HG03066 (cell line): ENCODE measurements at regions not wholly inside any gene's neighbourhood (a gene's known extent, or its start where the extent isn't known, plus 50 kb on each side); places are given as distances from the start of the nearest gene placed in this dataset.
"Not testable (repeated sequence)": the region's sequence is repeated elsewhere in the genome, so short reads cannot be mapped to it uniquely, and the experiment has no call there.

ENCODE experiments used
- ATAC-seq: cut with Tn5 transposase; IDR thresholded peaks from one replicate; pipeline ENCODE4 v1.9.1; 2021; ENCODE audit warnings: low read depth; ENCODE audit not compliant: unreplicated experiment

DNA sequence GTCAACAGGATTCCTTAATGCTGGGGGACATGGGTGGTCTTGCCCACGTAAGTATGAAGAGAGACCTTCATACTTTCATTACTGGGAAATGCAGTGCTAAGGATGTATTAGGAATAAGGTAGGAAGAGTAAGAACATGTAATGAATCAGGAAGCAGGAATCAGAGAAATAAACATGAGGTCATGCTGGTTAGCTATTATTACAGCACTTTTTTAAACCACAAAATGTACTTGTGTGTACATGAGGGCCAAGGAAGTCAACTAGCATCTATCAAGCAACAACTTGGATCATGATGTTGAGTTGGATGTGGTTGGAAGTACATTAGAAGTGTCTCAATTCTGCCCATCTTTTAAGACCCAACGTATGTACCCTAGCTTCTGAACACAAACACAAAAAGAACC, 63.5 kb upstream of the E2F3 start:
- no peak for ATAC-seq

DNA sequence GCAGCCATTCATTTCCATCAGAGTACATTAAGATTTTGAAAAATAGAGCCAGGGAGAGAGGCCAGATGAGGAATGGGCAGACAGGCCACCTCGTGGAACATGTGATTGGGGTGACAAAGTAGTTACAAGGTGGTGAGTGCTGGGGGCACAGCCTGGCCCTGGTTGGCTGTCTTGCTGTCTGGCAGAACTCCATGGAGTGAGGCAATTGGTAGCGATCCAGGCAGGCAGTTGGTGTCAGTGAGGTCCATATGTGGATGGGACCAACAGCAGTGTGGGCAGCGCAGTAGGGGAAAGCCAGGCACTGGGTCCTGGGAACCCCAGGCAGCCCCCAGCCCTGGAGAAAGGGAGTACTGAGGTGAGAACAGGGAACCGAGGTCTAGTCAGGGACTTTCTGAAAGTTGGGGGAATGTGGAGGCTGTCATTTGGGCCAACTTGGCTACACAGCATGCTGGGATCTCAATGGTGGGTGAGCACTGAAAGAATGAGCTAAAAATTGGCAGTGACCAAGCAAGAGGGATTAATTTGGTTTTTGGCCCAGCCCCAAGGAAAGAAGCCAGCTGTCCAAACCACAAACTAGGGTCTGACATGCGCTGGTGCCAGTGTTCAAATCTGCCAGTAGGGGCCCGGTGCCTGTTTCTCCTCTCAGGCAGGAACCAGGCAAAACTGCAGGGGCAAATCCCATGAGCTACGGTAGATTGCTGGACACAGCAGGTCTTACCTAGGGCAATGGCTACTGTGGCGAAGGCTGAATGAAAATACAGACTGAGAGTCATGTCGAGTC, 61.4 kb upstream of the E2F3 start:
- no peak for ATAC-seq

DNA sequence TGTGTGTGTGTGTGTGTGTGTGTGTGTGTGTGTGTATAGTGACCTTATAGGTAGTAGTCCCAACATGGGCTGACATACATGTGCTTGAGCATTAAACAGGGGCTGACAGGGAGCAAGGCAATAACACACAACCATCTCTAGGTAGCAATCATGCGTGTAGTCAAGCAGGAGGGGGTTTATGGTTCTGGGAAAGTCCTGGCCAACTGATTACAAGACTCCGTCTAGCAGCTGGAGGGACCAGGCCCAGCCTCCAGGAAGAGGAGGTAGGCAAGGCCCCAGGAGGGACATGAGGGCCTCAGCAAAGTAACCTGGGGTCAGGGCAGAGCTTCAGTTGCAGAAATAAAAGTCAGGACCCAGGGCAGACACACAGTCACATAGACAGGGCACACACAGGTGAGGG, 60.6 kb upstream of the E2F3 start:
- ATAC-seq: no peak

DNA sequence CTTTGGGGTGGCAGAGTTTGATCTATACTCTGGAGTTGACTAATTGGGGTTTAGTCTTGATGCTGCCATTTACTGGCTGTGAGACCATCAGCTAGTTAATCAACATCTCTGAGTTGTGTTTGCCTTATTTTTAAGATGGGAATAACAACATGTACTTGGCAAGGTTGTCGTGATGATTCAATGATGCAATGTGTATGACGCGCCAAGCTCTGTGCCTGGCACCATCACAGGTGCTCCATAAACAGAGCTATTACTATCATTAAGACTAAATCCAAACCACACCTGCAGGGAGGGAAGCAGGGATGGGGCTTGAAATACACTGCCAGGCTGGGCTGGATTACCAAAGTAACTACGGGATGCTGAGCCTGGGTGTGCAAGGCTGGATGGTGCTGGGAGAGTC, 60.1 kb upstream of the E2F3 start:
- no peak for ATAC-seq

GRCh38 chr6:20346948-20347347, 54.7 kb upstream of the E2F3 start:
- ATAC-seq: not testable (repeated sequence)

- no peak for ATAC-seq
Observed at GRCh38 chr6:20348041-20348440, 53.6 kb upstream of the E2F3 start.

DNA sequence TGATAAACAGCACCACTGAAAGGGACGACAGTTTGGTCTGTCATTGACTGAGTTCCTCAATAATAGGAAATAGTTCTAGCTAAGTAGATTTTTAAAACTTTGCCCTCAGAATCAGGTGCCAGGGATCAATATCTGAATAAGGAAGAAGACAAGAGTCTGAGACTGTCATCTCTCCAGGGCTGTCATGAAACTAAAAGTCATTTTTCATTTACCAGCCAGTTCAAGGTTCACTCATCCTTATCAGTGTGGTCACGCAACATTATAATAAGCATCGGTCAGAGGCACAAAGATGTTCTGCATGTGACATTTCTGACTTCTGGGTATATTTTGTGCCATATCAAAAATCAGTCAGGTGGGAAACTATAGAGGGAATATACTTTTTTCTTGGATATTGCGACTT, 52.5 kb upstream of the E2F3 start:
- no peak for ATAC-seq

DNA sequence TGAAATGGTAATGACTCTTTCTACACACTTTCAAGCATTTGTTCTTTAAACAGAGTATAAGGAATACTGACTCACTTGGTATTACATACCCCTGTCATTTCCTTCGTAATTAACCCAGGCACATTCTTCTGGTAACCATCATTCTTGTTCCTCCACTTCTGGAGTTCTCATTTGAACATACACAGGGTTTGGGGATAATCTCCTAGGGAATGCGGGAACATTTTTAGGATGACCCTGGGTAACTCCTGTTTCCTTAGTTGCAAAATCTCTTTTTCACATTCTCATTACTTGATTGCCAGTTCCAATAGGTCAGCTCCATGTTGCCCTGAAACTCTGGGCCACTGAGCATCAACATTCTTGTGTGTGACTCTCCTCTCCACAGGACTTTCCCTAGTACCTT, 51.5 kb upstream of the E2F3 start:
- ATAC-seq: no peak

DNA sequence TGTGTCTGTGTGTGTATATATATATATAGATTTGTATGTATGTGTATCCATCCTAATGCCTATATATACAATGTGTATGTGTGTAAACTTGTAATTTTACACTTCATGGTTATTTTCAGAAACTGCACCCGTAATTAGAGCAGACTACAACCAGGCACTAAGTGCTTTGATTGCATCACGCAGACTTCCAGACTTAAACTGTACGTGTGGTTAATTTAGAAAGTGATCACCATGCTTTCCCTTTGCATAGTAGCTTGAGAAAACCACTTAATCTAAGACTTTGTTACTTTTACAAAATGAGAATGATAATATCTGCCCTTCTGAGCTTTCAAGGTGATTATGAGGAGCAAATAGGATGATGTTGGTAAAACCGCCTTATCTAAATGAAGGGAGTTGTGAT, 50.1 kb upstream of the E2F3 start:
- ATAC-seq: no peak
